Muscle of leg (tissue), 3 donors: ENCODE measurements at regions not wholly inside any gene's neighbourhood (a gene's known extent, or its start where the extent isn't known, plus 50 kb on each side); places are given as distances from the start of the nearest gene placed in this dataset.

Source experiments
- DNase-seq: peaks from one replicate; pipeline ENCODE4 v3.0.0; 2013
- H3K27ac ChIP-seq: one replicate; pipeline ENCODE4 v1.5.1; 2013; ENCODE audit warnings: mild to moderate bottlenecking, low read length, control low read depth
- H3K27me3 ChIP-seq: one replicate; pipeline ENCODE4 v1.6.1; 2013; ENCODE audit warnings: low read length; ENCODE audit not compliant: control insufficient read depth, insufficient read depth
- H3K36me3 ChIP-seq: one replicate; pipeline ENCODE4 v1.6.1; 2013; ENCODE audit warnings: low read length; ENCODE audit not compliant: control insufficient read depth, insufficient read depth
- H3K4me1 ChIP-seq: one replicate; pipeline ENCODE4 v1.6.1; 2013; ENCODE audit warnings: low read length; ENCODE audit not compliant: control insufficient read depth, insufficient read depth
- H3K4me3 ChIP-seq: one replicate; pipeline ENCODE4 v1.5.1; 2013; ENCODE audit warnings: low read length, control low read depth
- H3K9me3 ChIP-seq: replicated peaks from 2 replicates; pipeline ENCODE4 v1.6.1; 2013; ENCODE audit warnings: low read depth, low read length; ENCODE audit not compliant: control insufficient read depth
- WGBS: methylation state at CpG from one replicate; pipeline ENCODE4 v1.1.5; 2013; ENCODE audit warnings: missing lambda C conversion rate; ENCODE audit not compliant: insufficient coverage; 5-methylcytosine and 5-hydroxymethylcytosine counted together

DNA sequence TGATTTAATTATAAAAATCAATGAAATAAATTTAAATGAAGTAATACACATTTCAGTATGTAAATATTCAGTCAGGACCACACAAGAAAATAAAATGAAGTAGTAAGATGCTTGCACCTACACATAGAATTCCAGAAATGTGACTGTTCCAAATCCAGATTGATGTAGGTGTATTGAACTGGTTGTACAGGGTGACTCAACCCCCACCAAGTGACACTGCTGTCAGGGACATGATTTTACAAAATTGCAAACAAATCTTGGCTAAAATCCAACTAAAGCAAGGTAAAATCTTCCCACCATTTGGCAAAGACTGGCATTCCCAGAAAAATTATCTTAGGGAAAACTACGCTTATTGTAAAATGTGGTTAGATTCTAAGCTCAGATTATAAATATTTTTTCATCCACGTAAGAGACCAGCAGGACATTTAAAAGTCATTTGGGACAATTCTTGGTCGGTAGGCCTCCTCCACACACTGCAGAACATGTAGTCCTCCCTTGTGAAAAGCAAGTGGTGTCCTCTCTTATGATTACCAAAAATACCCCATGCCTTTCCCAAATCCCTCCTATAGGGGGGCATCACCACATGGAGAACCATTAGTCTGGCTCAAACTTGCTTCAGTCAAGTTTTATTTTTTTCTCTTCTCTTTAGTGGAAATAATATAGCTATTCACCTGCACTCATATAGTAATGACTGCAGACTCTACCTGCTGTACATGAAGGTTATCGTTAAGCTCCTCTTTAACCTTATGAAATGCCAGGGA, 287.1 kb upstream of the SMIM30 start:
- Histone ChIP-seq H3K9me3 (no peaks in the 10 kb centered on the region), H3K4me3 (no peak overlapping the region), H3K27me3 (no peaks in the 10 kb centered on the region), H3K36me3 (no peaks in the 10 kb centered on the region), H3K4me1 (no peaks in the 10 kb centered on the region), H3K27ac (no peak overlapping the region)
- WGBS: no CpG with 5 or more reads among the region's 4 CpGs
- no peak for DNase-seq

DNA sequence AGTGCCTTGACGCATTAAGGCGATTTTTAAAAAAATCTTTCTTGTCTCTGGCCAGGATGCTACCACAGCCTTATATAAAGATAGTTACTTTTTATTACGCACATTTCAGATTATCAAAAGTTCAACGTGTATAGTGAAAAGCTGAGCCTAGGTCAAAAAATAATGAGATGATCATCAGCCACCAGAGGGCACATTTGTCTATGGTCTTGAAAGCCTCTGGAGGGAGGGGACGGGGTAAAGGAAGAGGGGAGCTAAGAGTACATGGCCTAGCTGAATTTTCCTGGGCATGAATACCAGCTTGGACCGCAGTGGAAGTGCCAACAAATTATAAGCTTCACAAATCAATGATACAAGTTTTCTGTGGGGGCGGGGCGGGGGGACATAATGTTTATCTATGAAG, 285.9 kb upstream of the SMIM30 start:
- H3K36me3 ChIP-seq: no peaks in the 10 kb centered on the region
- no peak overlapping the region for H3K4me3 ChIP-seq
- H3K4me1 ChIP-seq: no peaks in the 10 kb centered on the region
- H3K9me3 ChIP-seq: no peaks in the 10 kb centered on the region
- 50% methylated on average over 1 of the region's 8 CpGs for WGBS
- no peak overlapping the region for H3K27ac ChIP-seq
- no peaks in the 10 kb centered on the region for H3K27me3 ChIP-seq
- no peak for DNase-seq

DNA sequence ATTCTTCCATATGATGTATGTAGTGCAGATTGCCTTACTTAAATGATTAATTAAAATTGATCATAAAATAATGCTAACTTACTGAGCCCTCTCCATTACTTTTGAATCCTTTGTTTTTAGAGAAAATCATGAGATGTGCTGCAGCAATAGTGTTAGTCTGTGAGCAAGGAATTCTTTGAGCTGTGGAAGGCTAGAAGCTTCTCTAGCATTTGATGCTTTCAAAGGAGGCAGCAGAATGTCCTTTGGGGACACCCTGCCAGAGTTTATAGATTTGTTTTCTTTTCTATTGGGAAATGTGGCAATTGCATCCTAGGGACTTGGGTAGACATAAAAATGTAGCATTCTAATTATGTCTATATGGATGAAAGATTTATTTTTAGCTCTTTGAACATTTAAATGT, 284.1 kb upstream of the SMIM30 start:
- DNase-seq: no peak
- Histone ChIP-seq H3K9me3 (no peaks in the 10 kb centered on the region), H3K4me1 (no peaks in the 10 kb centered on the region), H3K36me3 (no peaks in the 10 kb centered on the region), H3K4me3 (no peak overlapping the region), H3K27ac (no peak overlapping the region), H3K27me3 (no peaks in the 10 kb centered on the region)

DNA sequence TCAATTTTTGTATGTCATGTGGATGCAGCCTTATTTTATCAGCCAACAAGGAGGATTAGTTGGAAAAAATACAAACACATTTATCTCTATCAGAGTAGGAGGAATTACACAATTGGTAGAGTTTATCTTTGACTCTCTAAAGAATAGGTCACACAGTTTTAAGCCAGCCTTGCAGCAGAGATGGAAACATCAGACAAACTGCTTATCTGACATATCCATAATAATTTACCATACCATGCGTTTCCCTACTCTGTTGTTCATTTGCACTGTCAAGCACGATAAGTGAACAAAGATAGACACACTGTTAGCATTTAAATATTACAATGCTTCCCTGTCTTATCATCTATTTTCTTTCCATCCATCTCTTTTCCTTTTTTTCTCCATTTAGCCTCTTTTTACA, 283.7 kb upstream of the SMIM30 start:
- DNase-seq: no peak
- Histone ChIP-seq H3K4me1 (no peaks in the 10 kb centered on the region), H3K27ac (no peak overlapping the region), H3K27me3 (no peaks in the 10 kb centered on the region), H3K9me3 (no peaks in the 10 kb centered on the region), H3K4me3 (no peak overlapping the region), H3K36me3 (no peaks in the 10 kb centered on the region)
- WGBS: 83% methylated on average over 1 of the region's 2 CpGs

DNA sequence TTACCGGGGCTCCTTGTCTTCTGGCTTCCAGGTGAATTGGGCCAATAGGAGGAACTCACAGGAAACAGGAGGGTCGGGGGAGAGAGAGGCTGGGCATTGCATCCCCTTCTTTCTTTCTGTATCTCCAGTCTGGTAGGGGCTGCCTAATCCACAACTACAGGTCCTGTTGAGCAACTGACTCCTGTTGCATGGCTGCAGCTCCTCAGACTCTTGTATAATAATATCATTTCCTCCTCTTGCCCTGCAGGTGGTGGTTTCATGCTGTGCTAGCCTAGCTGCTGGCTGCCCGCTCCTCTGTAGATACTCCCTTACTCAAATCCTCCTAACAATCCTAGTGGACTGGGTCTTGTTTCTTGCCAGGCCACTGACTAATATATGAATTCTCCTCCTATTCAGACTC, 276.5 kb upstream of the SMIM30 start:
- WGBS: 35% methylated on average over 2 of the region's 3 CpGs
- Histone ChIP-seq H3K27ac (no peak overlapping the region), H3K36me3 (no peaks in the 10 kb centered on the region), H3K4me1 (no peaks in the 10 kb centered on the region), H3K27me3 (no peaks in the 10 kb centered on the region), H3K9me3 (peaks cover under 1% of the 10 kb centered on the region), H3K4me3 (no peak overlapping the region)
- DNase-seq: no peak

DNA sequence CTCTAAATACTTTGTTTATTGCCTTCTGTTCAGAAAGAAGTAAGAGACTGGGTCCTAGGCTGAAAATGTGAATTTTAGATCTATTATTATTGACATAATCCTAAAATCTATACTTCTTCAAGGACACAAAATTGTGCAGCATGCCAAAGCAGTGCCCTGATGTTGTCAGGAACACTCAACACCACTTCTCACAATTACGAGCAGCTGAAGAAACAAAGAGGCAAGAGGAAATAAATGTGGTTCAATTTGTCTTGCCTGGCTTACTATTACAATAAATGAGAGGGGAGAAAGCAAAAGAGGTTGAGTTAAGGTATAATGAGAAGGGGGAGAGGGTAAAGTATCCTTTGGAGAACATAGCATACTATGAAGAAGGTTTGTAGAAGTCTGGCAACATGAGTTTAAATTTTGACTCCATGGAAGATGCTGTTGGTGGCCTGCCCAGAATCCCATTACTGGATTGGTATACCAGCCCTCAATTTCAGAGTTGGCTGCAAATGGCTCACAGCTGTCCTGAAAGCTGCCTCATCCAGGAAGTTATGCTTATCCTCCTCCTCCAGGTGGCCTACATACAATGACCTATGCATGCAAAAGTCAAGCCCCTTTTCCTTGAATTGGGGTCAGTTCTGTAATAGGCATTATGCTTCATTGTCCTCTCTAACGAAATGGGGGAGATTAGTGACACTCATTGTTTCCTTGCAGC, 274.6 kb upstream of the SMIM30 start:
- no peak for DNase-seq
- Histone ChIP-seq H3K36me3 (no peaks in the 10 kb centered on the region), H3K9me3 (peaks cover 2% of the 10 kb centered on the region), H3K27ac (no peak overlapping the region), H3K27me3 (no peaks in the 10 kb centered on the region), H3K4me3 (no peak overlapping the region), H3K4me1 (no peaks in the 10 kb centered on the region)
- WGBS: no CpG with 5 or more reads among the region's 2 CpGs

DNA sequence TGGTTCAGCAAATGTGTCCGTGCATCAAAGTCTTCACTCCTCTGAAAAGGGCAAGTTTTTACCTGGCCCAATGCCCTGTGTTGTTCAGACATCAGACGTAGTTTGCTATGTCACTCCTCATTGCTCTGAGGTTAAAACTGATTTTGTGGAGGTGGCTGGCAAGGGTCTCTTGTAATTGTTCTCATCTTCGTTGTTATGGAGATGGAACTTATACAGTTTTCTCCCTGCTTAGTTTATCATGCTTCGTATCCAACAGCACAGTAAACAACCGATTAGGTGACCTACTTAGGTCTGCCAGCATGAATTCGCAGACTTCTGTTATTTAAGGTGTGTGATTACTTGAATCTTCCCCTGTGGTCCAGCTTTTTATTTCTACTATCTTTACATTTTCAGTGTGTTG, 274.1 kb upstream of the SMIM30 start:
- DNase-seq: no peak
- Histone ChIP-seq H3K36me3 (no peaks in the 10 kb centered on the region), H3K27ac (no peak overlapping the region), H3K27me3 (no peaks in the 10 kb centered on the region), H3K4me1 (no peaks in the 10 kb centered on the region), H3K9me3 (peaks cover 2% of the 10 kb centered on the region), H3K4me3 (no peak overlapping the region)
- WGBS: 45% methylated on average over 2 of the region's 6 CpGs

DNA sequence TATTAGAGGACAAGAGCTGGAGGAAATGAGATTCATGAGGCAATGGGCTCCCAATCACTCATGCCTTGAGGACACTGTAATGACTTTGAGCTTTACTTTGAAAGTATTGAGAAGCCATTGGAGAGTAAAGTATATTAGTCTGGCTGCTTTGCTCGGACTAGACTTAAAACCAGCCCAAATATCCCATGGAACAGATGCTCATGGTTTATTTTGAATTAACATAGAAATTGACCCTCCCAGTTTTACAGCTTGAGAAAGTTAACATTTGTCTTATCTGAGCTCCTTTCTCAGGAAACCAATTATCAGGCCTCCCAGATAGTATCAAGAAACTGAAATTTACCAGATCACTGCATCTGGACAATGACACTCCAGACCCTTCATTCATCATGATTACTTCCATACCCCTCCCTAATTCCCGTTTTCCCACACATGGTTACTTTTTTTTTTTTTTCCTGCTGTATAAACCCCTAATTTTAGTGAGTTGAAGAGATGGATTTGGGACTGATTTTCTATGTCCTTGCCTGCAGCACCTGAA, 270.8 kb upstream of the SMIM30 start:
- H3K27ac ChIP-seq: no peak overlapping the region
- H3K9me3 ChIP-seq: peaks cover 2% of the 10 kb centered on the region
- no peak overlapping the region for H3K4me3 ChIP-seq
- H3K27me3 ChIP-seq: no peaks in the 10 kb centered on the region
- DNase-seq: no peak
- no peaks in the 10 kb centered on the region for H3K36me3 ChIP-seq
- no peaks in the 10 kb centered on the region for H3K4me1 ChIP-seq
- WGBS: no CpG with 5 or more reads among the region's 2 CpGs

DNA sequence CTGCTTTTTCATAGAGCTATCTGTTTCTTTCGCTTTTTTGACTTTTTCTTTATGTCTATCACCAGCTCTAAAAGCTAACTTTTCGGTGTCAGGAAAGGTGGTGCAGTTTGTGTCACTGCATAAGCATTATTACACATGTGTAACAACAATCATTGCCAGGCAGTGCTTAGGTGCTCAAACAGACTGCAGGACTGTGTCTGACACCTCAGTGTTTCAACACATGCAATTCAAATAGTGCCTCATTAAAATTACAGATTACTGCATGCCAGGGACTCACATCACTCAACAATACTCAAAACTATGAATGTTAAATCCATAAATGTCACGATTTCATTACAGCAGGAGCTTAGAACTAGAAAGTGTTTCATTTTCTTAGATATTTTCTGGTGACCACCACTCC, 265.3 kb upstream of the SMIM30 start:
- H3K9me3 ChIP-seq: no peaks in the 10 kb centered on the region
- H3K36me3 ChIP-seq: no peaks in the 10 kb centered on the region
- no peak overlapping the region for H3K27ac ChIP-seq
- no CpG with 5 or more reads among the region's 3 CpGs for WGBS
- no peaks in the 10 kb centered on the region for H3K4me1 ChIP-seq
- H3K4me3 ChIP-seq: no peak overlapping the region
- H3K27me3 ChIP-seq: no peaks in the 10 kb centered on the region
- DNase-seq: no peak

DNA sequence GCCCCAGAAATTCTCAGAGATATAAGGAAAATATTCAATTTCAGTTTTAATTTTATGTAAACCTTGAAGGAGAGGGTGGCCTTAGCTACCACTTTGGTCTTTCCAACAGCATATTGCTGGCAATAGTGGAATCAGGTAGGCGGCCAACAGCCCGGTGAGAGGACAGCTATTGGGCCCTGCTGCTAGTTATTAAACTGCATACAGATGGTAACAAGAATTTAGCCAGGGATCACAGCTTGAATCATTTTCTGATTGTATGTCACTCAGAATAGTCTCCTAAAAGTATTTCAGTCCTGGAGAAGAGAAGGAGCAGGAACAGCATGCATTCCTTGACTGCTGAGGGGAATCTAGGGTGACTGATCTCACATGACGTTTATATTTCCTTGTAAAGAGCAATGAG, 261.4 kb upstream of the SMIM30 start:
- Histone ChIP-seq H3K4me1 (no peaks in the 10 kb centered on the region), H3K27me3 (no peaks in the 10 kb centered on the region), H3K4me3 (no peak overlapping the region), H3K9me3 (no peaks in the 10 kb centered on the region), H3K27ac (no peak overlapping the region), H3K36me3 (no peaks in the 10 kb centered on the region)
- no peak for DNase-seq
- 89% methylated on average over 2 of the region's 3 CpGs for WGBS
